ENCODE measurements at regions not wholly inside any gene's neighbourhood (a gene's known extent, or its start where the extent isn't known, plus 50 kb on each side); places are given as distances from the start of the nearest gene placed in this dataset.

- H3K36me3 ChIP-seq (ENCODE audit: control insufficient read depth in 2 of 2, extremely low read depth in 1 of 2, insufficient read depth in 2 of 2, low read length in 2 of 2): no peaks in the 10 kb centered on the region
- H4K20me1 ChIP-seq (ENCODE audit: control insufficient read depth, extremely low read depth, insufficient read depth, low read length): no peaks in the 10 kb centered on the region
- FAIRE-seq: no peak
- H3K9me1 ChIP-seq (ENCODE audit: control insufficient read depth, extremely low read depth, insufficient read depth, low read length): no peaks in the 10 kb centered on the region
- H3K4me3 ChIP-seq (ENCODE audit: control insufficient read depth in 2 of 3, extremely low read depth in 1 of 3, insufficient read depth in 2 of 3, low read depth in 1 of 3, low read length in 3 of 3): no peak overlapping the region
- TF ChIP-seq EZH2 (IDR thresholded peaks at IDR 0.05; ENCODE audit: low read length): no peak
- H3K79me2 ChIP-seq (ENCODE audit: control insufficient read depth, insufficient read depth, low read length): no peaks in the 10 kb centered on the region
- no peak overlapping the region for H2AFZ ChIP-seq (ENCODE audit: control insufficient read depth, low read length)
- H3K27ac ChIP-seq (ENCODE audit: control insufficient read depth, insufficient read depth, low read length): no peak overlapping the region
- no peaks in the 10 kb centered on the region for H3K4me1 ChIP-seq (ENCODE audit: control insufficient read depth, extremely low read depth, insufficient read depth, low read length)
- DNase-seq (ENCODE audit: low read depth, low spot score): no peak
- no peaks in the 10 kb centered on the region for H3K9me3 ChIP-seq (ENCODE audit: control insufficient read depth, low read depth, low read length)
- no peak overlapping the region for H3K4me2 ChIP-seq (ENCODE audit: control insufficient read depth, extremely low read depth, insufficient read depth, low read depth, low read length)
- H3K27me3 ChIP-seq (ENCODE audit: control insufficient read depth, extremely low read depth, insufficient read depth, low read length): no peaks in the 10 kb centered on the region
- H3K9ac ChIP-seq (ENCODE audit: control insufficient read depth, extremely low read depth, insufficient read depth, low read length): no peak overlapping the region
- dilution Hi-C loops (cut with MboI; ENCODE audit: extremely low pct_ligation_motif_present, low sequenced_read_pairs): no loop called here
Observed at GRCh38 chr17:71547904-71548303, 572.9 kb upstream of the SOX9 start.

GRCh38 chr17:71548540-71549190 lies 572.2 kb upstream of the SOX9 start:
- Histone ChIP-seq H3K27ac (ENCODE audit: control insufficient read depth, insufficient read depth, low read length) (no peak overlapping the region), H3K79me2 (ENCODE audit: control insufficient read depth, insufficient read depth, low read length) (no peaks in the 10 kb centered on the region), H3K9me1 (ENCODE audit: control insufficient read depth, extremely low read depth, insufficient read depth, low read length) (no peaks in the 10 kb centered on the region), H3K4me1 (ENCODE audit: control insufficient read depth, extremely low read depth, insufficient read depth, low read length) (no peaks in the 10 kb centered on the region), H3K27me3 (ENCODE audit: control insufficient read depth, extremely low read depth, insufficient read depth, low read length) (no peaks in the 10 kb centered on the region), H3K9me3 (ENCODE audit: control insufficient read depth, low read depth, low read length) (no peaks in the 10 kb centered on the region), H3K4me2 (ENCODE audit: control insufficient read depth, extremely low read depth, insufficient read depth, low read depth, low read length) (no peak overlapping the region), H3K4me3 (ENCODE audit: control insufficient read depth in 2 of 3, extremely low read depth in 1 of 3, insufficient read depth in 2 of 3, low read depth in 1 of 3, low read length in 3 of 3) (no peak overlapping the region), H4K20me1 (ENCODE audit: control insufficient read depth, extremely low read depth, insufficient read depth, low read length) (no peaks in the 10 kb centered on the region), H3K9ac (ENCODE audit: control insufficient read depth, extremely low read depth, insufficient read depth, low read length) (no peak overlapping the region), H3K36me3 (ENCODE audit: control insufficient read depth in 2 of 2, extremely low read depth in 1 of 2, insufficient read depth in 2 of 2, low read length in 2 of 2) (no peaks in the 10 kb centered on the region), H2AFZ (ENCODE audit: control insufficient read depth, low read length) (no peak overlapping the region)
- no peak for DNase-seq (ENCODE audit: low read depth, low spot score)
- dilution Hi-C loops (cut with MboI; ENCODE audit: extremely low pct_ligation_motif_present, low sequenced_read_pairs): no loop called here
- TF ChIP-seq CTCF (optimal IDR thresholded peaks at IDR 0.05 in 1 of 3, IDR thresholded peaks at IDR 0.05 in 1 of 3, conservative IDR thresholded peaks at IDR 0.05 in 1 of 3; ENCODE audit: extremely low read depth in 1 of 3, insufficient read depth in 2 of 3, low read length in 3 of 3): no peak
- TF ChIP-seq EZH2 (IDR thresholded peaks at IDR 0.05; ENCODE audit: low read length): no peak
- FAIRE-seq: peak; percentile 51

- H3K4me1 ChIP-seq (ENCODE audit: control insufficient read depth, extremely low read depth, insufficient read depth, low read length): no peaks in the 10 kb centered on the region
- H3K27me3 ChIP-seq (ENCODE audit: control insufficient read depth, extremely low read depth, insufficient read depth, low read length): no peaks in the 10 kb centered on the region
- no peaks in the 10 kb centered on the region for H3K9me1 ChIP-seq (ENCODE audit: control insufficient read depth, extremely low read depth, insufficient read depth, low read length)
- no peak for TF ChIP-seq EZH2 (IDR thresholded peaks at IDR 0.05; ENCODE audit: low read length)
- no peak for TF ChIP-seq CTCF (optimal IDR thresholded peaks at IDR 0.05 in 1 of 3, IDR thresholded peaks at IDR 0.05 in 1 of 3, conservative IDR thresholded peaks at IDR 0.05 in 1 of 3; ENCODE audit: extremely low read depth in 1 of 3, insufficient read depth in 2 of 3, low read length in 3 of 3)
- H4K20me1 ChIP-seq (ENCODE audit: control insufficient read depth, extremely low read depth, insufficient read depth, low read length): no peaks in the 10 kb centered on the region
- no peak for FAIRE-seq
- no peak overlapping the region for H3K9ac ChIP-seq (ENCODE audit: control insufficient read depth, extremely low read depth, insufficient read depth, low read length)
- dilution Hi-C loops (cut with MboI; ENCODE audit: extremely low pct_ligation_motif_present, low sequenced_read_pairs): no loop called here
- no peaks in the 10 kb centered on the region for H3K9me3 ChIP-seq (ENCODE audit: control insufficient read depth, low read depth, low read length)
- H3K27ac ChIP-seq (ENCODE audit: control insufficient read depth, insufficient read depth, low read length): no peak overlapping the region
- no peak for DNase-seq (ENCODE audit: low read depth, low spot score)
- no peaks in the 10 kb centered on the region for H3K36me3 ChIP-seq (ENCODE audit: control insufficient read depth in 2 of 2, extremely low read depth in 1 of 2, insufficient read depth in 2 of 2, low read length in 2 of 2)
- H2AFZ ChIP-seq (ENCODE audit: control insufficient read depth, low read length): no peak overlapping the region
- H3K4me2 ChIP-seq (ENCODE audit: control insufficient read depth, extremely low read depth, insufficient read depth, low read depth, low read length): no peak overlapping the region
- no peaks in the 10 kb centered on the region for H3K79me2 ChIP-seq (ENCODE audit: control insufficient read depth, insufficient read depth, low read length)
- no peak overlapping the region for H3K4me3 ChIP-seq (ENCODE audit: control insufficient read depth in 2 of 3, extremely low read depth in 1 of 3, insufficient read depth in 2 of 3, low read depth in 1 of 3, low read length in 3 of 3)
Observed at GRCh38 chr17:71550675-71551074, 570.1 kb upstream of the SOX9 start.

Data from keratinocyte (primary cell).